HT1080 (cell line): ENCODE measurements at regions not wholly inside any gene's neighbourhood (a gene's known extent, or its start where the extent isn't known, plus 50 kb on each side); places are given as distances from the start of the nearest gene placed in this dataset.

Source experiments
- DNase-seq: peaks from one replicate; pipeline ENCODE4 v3.0.0-alpha.2; 2015; ENCODE audit warnings: low read depth

DNA sequence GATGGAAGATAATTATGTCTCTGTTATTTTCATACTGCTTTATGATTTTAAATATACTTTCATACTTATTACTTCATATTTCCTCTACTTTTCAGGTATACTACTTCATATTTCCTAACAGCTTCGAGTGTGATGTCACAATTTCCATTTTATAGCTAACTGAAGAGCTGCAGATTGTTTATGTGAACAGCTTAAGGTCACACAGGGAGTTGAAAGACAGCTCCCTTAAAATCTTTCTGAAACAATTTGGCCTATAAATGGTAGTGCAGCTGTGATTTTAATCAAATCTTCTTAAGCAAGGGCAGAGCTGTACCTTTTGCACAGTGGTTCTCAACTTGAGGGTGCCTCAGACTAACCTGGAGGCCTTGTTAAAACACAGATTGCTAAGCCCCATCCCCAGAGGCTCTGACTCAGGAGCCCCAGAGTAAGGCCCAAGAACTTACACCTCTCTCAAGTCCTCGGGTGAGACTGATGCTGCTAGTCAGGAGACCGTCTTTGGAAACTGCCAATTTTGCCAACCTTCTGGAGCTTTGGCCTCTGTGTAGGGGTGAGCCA is 347.0 kb upstream of the HSF2 start:
- DNase-seq: no peak

DNA sequence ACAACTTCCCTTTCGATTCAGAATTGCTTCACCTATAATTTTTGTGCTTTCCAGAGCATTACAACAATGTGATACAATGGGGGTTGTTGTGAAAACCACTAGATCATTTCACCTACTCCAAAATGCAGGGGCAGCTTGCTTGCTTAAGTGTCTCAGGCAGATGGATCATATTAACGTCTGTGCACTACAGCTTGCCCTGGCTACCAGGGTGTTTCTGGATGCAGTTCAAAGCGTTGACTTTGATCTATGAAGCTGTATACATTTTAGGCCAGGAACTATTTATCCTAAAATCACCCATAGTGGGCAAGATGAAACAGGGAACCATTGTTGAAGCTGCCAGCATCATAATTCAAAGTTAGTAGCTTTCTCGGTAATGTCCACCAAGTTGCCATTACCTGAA is 339.5 kb upstream of the HSF2 start:
- DNase-seq: no peak

GRCh38 chr6:122061855-122062254 is 337.6 kb upstream of the HSF2 start:
- DNase-seq: no peak

GRCh38 chr6:122063076-122063475 is 336.4 kb upstream of the HSF2 start:
- DNase-seq: no peak

GRCh38 chr6:122063761-122064160 is 335.7 kb upstream of the HSF2 start:
- no peak for DNase-seq

DNA sequence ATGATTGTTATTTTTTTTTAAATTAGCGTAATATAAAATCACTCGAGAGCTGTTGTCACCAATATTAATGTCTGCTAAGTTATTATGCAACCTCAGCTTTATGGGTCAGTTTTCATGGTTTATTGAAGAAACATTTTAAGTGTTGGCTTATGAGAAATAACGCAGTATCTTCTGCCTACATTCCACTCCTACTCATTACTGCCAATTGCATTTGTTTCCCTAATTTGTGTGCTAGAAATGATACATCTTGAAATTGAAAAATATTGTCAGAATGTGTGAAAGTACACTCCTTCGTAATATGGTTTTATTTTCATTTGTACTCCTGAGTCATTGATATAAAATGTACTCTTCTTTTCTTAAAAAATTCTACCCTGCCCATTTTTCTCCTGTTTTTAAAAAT is 333.3 kb upstream of the HSF2 start:
- no peak for DNase-seq

DNA sequence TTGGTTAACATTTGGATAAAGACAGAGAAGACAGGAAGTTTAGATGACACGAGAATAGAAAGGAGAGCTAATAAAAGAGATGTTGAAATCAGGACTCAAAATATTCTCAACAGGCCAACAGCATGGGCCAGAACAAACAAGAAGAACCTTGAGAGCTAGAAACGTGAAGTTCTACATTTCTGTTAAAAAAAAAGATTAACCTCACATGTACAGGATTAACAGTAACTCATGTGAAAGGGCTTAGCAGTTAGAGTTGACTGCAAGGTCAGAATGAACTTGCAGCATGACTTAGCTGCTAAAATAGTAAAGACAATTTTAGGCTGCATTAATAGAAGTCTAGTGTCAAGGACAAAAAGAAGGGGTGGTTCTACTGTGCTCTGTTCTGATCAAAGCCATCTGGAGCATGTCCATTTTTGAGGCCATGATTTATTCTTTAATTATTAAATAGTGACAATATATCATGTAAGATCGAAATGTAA is 331.1 kb upstream of the HSF2 start:
- DNase-seq: no peak

DNA sequence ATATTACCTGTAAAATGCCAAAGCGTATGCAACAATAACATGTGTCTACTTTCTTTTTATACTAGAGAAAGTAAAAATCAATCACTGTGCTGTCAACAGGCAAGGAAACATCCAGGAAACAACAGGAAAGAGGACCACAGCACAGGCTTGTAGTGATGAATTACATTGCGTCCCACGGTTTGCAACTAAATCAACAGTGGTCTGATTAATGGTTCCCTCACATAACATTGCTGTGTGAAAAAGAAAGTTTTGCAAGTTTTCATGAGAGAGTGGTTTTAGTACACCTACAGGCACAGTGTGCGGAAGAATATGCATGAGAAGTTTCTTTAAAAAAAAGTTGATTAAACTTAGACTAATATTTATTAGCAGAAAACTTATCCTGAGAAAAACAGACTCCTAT is 329.5 kb upstream of the HSF2 start:
- DNase-seq: no peak

DNA sequence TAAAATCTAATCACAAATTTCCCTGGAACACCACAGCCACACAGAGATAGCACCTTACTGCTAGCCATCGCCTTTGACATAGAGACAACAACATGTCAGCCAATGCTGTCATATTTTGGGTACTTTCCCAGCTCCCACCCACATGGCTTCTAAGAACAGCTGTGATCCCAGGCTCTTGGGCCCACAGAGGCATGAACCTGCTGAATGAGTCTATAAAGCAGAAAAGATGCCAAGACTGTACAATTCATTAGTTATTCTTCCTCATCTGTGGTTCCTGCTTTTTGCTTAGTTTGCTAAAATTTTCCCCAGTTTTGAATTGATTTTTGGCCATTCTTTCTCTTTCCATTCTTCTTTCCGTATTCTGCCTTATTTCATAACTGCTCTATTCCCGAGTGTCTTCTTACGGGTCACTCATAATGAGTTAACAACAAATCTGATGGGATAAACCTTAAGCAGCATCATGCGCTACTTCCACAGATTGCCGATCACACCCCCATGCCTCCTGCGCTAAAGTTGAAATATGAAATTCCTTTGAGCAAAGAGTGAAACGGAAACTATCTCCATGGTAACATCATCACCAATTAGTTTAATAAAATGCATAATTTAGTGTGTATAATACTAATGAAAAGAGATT is 327.3 kb upstream of the HSF2 start:
- DNase-seq: no peak

GRCh38 chr6:122075084-122075838 is 324.2 kb upstream of the HSF2 start:
- DNase-seq: no peak

DNA sequence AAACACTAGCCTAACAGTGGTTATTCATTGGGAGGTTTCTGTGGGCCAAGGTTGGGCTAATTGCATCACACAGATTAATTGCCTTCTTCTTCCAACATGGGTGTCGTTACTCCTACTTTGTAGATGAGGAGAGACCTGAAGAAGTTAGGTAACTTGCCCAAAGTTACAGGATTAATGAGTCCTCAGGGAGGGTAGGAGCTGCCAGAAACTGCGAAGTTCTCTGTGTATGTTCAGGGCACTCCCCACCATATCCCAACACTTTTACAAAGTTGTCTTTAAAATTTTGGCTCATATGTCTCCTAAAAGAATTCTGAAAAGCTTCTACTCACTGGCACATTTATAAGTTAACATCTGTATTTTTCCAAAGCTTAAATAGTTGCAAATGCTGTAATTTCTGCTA is 323.5 kb upstream of the HSF2 start:
- DNase-seq: no peak

DNA sequence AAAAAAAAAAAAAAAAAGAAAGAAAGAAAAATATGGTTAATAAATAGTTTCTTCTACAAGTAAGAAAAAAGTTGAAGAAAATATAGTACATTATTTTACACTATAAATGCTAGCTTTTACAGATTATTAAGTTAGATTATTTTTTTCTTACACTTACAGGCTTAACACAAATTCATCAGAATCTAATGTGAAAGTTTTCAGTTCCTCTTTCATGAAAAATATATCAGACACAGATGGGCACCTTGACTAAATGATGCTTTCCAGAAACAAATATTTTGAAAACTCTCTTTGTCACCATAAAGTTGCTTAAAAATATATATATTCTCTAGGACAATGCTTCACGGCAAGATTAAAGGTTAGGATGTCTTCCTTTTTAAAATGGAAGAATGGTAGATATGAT is 321.8 kb upstream of the HSF2 start:
- no peak for DNase-seq

DNA sequence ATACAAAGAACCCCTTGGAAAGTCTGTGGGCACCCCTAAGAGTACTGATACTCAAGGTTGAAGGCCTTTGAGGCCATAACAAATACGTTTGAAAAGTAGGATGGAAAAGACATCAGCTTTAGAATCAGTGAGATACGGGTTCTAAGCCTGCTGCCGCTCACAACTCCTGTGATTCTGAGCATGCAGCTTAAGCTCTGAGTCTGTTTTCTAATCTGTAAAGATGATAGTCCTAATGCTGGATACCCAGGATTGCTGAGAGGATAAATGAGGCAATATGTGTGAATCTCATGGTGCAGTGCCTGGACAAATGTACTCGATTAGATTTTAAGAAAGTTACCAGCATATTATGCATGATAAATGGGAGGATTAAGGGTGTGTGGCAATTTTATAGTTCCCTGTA is 321.0 kb upstream of the HSF2 start:
- no peak for DNase-seq

DNA sequence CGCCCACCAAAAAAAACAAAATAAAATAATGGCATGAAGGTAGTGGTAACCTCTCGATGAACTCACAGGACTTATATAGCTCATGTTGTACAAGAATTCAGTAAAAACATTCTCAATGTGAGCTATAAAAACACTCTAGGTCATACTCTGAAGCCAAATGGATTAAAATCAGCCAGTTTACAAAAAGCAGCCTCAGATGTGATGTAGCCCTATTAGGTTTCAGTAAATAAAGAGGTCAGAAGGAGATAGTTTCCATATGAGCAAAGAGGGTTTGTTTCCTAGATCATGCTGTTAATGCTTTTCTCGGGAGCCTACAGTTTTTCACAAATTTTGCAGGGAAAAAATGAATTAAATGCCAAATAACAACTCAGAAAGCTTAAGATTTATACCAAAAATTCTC is 319.5 kb upstream of the HSF2 start:
- DNase-seq: no peak

GRCh38 chr6:122081921-122082320 is 317.5 kb upstream of the HSF2 start:
- DNase-seq: peak; percentile 24

DNA sequence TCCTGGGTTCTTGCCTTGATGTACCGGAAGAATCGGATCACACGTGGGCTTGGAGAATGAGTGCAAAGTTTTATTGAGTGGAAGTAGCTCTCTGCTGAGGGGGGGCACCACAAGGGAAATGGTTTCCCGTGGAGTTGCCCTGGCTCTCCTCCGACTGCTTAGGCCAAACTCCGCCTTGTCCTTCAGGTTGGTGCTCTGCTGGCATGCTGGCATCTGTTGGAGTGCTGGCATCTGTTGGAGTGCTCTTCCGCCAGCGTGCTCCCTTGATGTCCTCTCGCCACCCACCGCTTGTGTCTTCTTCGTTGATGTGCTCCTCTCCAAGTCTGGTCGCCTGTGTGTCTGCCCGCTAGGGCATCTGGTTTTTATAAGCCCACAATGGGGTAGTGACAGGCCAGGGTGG is 317.1 kb upstream of the HSF2 start:
- no peak for DNase-seq

GRCh38 chr6:122092366-122092765 is 307.1 kb upstream of the HSF2 start:
- no peak for DNase-seq

DNA sequence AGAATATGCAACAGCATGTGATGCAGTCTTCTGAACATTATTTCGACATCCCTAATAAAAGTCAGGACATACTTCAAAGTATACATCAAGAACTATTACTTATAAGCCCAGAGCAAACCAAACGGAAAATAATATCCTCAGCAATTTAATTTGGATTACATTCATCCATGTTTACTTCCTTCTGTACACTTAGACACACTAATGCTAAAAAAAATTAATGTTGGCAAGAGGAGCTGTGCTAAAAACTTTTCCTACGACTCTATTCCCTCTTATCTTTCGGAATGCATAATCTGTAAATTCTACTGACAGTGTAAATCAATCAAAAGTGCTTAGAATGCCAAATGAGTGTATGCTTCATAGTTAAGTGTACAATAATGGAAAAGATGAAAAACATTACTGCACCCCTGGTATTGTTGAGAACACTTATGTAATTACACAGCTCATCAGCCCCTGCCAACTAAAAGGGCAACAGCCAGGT is 301.2 kb upstream of the HSF2 start:
- DNase-seq: no peak

- DNase-seq: no peak
Observed at GRCh38 chr6:122102026-122102425, 297.4 kb upstream of the HSF2 start.

DNA sequence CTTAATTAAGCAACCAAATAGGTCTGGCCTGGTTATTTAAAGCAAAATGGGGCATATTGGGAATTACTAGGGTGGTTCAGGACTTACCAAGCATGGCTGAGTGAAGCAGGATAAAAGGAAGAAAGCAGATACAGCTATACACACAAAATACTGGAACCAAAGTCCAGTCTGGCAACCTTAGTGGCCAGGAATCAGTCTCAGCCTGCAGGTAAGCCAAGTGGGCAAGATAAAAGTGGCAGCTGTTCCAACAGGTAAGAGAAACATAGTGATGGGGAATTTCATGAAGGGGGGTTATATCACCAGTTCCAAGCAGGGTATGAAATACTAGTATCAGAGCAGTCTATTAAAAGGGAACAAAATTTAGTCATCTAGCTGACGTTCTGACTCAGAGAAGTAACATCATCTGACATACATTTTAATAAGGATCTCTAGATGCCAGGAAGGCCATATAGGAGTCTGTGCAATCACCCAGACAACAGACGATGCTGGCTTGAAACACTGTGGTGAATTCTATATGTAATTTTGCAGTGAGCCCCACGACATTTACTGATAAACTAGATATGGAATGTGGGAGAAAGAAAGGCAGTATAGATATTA is 292.1 kb upstream of the HSF2 start:
- DNase-seq: no peak

DNA sequence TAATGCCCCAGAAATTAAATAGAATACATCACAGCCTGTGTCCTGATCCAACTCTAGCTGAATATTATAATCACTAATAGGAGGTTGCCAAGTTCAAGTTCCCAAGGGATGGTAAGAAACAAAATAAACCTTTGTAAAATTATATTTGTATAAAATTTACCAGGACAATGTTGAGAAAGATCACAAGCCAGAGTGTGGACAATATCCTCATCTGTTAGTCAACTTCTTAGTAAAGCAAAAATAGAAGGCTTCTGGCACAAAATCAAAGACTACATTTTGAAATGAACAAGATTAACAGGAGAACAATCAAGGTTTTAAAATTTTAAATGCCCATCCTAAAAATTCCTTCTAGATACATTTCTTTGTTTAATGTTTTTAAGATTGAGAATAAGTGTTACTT is 290.4 kb upstream of the HSF2 start:
- DNase-seq: no peak

DNA sequence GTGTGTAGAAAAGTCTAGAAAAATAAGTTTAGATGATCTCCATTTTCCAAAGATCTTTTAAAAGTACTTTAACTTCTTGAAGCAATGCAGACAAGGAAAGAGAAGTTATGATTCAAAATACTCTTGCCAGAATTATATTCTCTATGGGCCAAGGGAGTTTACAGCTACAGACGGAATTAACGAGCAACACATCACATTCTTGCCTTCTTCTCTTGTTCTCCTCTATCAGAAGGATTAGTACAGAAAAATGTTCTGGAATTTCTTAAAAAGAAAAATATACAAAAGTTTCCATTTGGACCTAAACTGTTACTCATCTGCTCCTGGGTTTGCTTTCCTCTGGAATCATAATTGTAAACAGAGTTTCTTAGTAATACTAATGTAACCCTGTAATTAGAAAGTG is 284.7 kb upstream of the HSF2 start:
- DNase-seq: no peak
